PC-9 (cell line): ENCODE measurements at regions not wholly inside any gene's neighbourhood (a gene's known extent, or its start where the extent isn't known, plus 50 kb on each side); places are given as distances from the start of the nearest gene placed in this dataset.

Source experiments
- EZH2 ChIP-seq: fragments of 200-600 bp; sonication (generic); IDR thresholded peaks from 2 replicates; pipeline ENCODE4 v1.8.0; 2017; ENCODE audit warnings: antibody characterized with exemption, low read depth
- TF ChIP-seq, protein P1 (sequence below): fragments of 200-600 bp; sonication (generic); conservative IDR thresholded peaks from 2 replicates; pipeline ENCODE4 v1.6.1; 2017; ENCODE audit warnings: mixed run types, antibody characterized with exemption, mild to moderate bottlenecking, moderate library complexity

DNA sequence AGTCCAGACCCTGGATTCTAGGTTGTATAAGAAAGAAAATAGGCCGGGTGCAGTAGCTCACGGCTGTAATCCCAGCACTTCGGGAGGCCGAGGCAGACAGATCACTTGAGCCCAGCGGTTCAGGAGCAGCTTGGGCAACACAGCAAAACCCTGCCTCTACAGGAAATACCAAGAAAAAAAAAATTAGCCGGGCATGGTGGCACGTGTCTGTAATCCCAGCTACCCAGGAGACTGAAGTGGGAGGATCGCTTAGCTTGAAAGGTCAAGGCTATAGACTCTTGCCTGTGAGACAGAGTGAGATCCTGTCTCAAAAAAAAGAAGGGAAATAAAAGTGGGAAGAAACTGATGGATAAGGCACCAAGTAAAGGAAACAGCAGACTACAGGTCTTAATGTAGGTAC, 287.9 kb upstream of the KLF14 start:
- TF ChIP-seq, protein P1, sequence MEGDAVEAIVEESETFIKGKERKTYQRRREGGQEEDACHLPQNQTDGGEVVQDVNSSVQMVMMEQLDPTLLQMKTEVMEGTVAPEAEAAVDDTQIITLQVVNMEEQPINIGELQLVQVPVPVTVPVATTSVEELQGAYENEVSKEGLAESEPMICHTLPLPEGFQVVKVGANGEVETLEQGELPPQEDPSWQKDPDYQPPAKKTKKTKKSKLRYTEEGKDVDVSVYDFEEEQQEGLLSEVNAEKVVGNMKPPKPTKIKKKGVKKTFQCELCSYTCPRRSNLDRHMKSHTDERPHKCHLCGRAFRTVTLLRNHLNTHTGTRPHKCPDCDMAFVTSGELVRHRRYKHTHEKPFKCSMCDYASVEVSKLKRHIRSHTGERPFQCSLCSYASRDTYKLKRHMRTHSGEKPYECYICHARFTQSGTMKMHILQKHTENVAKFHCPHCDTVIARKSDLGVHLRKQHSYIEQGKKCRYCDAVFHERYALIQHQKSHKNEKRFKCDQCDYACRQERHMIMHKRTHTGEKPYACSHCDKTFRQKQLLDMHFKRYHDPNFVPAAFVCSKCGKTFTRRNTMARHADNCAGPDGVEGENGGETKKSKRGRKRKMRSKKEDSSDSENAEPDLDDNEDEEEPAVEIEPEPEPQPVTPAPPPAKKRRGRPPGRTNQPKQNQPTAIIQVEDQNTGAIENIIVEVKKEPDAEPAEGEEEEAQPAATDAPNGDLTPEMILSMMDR = no peak
- no peak for TF ChIP-seq EZH2
